ENCODE measurements at regions not wholly inside any gene's neighbourhood (a gene's known extent, or its start where the extent isn't known, plus 50 kb on each side); places are given as distances from the start of the nearest gene placed in this dataset.
"Not testable (repeated sequence)": the region's sequence is repeated elsewhere in the genome, so short reads cannot be mapped to it uniquely, and the experiment has no call there.

DNA sequence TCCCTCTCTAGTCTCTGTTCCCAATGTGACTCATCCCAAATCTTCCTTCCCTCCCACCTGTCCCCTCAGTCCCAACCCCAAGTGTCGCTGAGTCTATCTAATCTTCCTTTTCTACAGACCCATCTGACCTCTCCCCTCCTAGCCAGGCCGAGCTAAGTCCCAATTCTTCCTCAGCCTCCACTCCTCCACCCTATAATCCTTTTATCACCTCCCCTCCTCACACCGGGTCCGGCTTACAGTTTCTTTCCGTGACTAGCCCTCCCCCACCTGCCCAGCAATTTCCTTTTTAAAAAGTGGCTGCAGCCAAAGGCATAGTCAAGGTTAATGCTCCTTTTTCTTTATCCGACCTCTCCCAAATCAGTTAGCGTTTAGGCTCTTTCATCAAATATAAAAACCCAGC, 541.0 kb upstream of the CRIM1 start:
- DNase-seq (ENCODE audit: low read depth), result not testable (repeated sequence)

DNA sequence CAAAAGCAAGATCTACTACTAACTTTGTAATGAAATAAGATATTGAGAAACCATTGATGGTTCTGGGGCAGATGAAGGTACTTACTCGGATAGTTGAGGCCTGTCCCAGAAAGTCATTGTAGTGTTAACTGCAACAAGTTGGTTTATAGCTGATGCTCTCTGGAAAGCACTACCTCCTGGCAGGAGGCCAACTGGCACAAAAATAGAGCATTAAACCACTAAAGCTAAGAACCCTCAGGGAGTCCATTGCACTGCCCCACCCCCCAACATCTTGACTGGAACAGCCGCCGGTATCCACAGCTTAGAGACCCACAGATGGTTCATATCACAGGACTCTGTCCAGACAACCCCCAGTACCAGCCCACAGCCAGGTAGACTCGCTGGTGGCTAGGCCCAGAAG, 552.5 kb upstream of the CRIM1 start:
- no peak for DNase-seq (ENCODE audit: low read depth)

GRCh38 chr2:35794796-35795450, 560.7 kb upstream of the CRIM1 start:
- no peak for DNase-seq (ENCODE audit: low read depth)

GRCh38 chr2:35790292-35790691, 565.3 kb upstream of the CRIM1 start:
- DNase-seq (ENCODE audit: low read depth), result no peak

DNA sequence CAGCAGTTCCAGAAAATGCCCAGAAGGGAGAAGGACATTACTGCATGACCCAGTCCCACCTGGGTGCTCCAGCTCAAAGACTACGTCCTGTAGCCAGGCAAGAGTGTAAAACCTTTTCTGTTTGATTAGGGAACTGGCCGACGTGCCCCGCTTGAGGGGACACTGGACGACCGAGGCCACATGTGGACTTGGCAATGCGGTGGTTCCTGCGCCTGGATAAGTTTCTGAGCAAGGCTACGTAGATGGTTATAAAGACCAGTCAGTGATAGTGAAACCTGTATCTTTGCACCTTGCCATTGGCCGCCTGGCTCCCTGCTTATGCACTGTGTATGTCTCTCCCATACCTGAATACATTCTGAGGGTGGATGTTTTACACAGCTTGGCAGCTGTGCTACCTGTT, 567.0 kb upstream of the CRIM1 start:
- DNase-seq (ENCODE audit: low read depth), result no peak

DNA sequence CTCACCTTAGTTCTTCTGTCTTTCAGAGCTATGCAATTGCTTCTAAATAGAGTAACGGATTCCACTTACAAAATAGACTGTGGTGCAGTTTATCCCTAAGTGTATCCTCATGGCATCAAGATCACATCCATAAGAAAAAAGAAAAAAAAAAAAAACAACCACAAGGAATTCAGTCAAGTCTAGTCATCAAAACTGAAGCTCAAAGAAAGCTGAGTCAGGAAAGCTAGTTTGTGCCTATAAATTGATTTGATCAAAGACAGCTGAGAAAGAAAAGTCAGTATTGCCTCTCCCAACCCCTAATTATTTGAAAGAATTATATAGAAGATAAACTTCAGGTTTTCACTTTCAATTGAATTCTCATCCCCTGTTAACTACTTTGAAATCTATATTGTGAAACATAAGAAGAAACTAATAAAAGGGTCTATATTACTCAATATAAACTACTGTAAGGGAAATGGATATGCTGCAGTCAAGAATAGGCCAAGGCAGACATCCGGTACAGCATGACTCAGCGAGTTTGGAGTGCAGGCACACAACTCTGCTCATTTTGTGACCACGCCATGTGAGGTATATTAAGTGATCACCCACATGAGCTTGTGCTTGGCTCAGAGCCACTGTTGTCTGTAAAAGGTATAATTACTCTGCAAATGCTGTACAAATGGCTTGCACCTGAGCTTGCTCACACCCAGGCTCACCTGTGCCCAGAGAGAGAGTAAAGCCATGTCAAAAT, 568.1 kb upstream of the CRIM1 start:
- DNase-seq (ENCODE audit: low read depth), result no peak

DNA sequence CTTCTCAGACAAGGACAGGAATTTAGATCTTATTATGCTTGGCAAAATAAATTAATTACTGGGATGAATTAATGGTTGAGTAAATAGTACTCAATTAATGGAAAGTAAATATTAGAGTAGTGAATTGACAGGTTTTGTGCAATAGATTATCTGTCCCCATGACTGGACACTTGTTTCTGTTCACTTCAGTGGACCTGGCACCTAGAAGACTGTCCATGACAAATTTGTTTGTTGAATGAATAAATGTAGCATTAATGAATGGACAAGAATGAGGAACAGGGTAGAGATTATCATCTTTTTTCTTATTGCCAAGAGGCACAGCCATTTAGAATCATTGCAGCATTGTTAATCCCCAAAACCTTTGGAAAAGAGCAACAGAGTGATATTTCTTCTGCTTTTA, 570.0 kb upstream of the CRIM1 start:
- no peak for DNase-seq (ENCODE audit: low read depth)

- no peak for DNase-seq (ENCODE audit: low read depth)
These were observed 570.8 kb upstream of the CRIM1 start for GRCh38 chr2:35784777-35785176.

GRCh38 chr2:35783723-35784122, 571.9 kb upstream of the CRIM1 start:
- no peak for DNase-seq (ENCODE audit: low read depth)

GRCh38 chr2:35741556-35741955, 614.0 kb upstream of the CRIM1 start:
- DNase-seq (ENCODE audit: low read depth), result no peak

DNA sequence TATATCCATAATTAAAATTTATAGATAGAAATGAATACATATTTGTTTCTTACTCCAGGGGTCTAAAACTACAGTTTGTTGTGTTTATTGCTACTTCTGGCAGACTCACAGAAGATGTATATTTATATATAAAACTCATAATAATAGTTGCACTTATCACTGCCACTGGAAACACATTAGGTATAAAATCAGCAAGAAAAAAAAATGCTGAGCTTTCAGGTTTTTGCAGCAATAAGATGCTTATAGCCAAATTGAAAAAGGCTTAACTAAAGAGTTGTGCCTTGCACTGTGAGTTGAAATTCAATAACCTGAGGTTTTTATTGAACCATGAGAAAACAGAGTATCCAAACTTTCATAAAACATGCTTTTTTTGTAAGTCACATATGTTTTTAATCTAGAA, 623.9 kb upstream of the CRIM1 start:
- no peak for DNase-seq (ENCODE audit: low read depth)

DNA sequence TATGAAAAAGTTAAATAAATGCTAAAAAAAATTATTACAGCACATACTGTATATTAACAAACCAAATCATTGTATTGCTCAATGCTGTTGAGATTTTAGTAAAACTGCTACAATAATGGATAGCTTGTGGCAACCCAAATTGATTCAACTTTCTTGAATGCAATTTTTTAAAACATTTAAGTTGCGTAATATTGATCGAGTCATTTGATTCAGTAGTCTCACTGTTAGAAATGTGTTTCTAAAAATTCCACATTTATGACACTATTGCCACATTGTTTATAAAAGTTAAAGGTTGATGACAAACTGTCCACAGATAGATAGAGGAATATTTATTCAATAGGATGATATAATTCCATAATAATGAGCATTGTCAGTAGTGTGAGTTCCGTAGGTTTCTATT, 640.7 kb upstream of the CRIM1 start:
- no peak for DNase-seq (ENCODE audit: low read depth)

DNA sequence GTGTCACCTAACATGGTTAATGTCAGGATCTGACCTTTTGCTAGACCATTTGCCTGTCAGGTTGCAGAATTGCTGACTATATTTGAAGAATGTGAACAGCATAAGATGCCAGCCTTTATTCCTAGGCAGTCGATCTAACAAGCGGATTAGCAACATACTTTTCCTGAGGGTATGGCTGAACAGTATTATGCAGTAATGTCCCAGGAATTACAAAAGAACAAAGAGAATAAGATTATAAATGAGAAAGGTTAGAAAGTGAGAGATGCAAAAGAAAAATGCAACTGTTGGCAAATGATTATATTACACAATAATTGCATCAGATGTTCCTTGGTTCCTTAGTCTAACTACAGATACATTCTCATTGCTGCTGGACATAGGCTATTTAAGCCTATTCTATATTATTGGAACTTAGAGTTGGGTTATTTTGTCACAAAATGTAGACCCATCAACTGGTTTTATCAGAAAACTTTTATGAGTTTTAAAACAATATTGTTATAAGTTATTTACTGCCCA, 647.1 kb upstream of the CRIM1 start:
- no peak for DNase-seq (ENCODE audit: low read depth)

DNA sequence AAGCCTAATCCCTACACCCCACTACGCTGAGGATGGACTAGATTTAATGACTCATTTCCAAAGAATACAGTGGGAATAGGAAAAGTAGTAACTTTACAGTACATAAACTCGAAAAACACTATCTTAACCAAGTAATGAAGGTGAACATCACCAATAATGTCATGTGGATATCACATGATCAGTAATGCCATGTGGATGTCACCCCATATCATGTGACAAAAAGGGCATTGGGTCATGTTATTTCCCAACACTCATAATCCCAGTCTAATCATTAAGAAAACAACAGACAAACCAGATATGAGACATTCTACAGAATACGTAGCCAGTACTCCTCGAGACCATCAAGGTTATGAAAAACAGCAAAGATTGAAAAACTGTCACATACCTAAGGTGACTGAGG, 667.3 kb upstream of the CRIM1 start:
- no peak for DNase-seq (ENCODE audit: low read depth)

DNA sequence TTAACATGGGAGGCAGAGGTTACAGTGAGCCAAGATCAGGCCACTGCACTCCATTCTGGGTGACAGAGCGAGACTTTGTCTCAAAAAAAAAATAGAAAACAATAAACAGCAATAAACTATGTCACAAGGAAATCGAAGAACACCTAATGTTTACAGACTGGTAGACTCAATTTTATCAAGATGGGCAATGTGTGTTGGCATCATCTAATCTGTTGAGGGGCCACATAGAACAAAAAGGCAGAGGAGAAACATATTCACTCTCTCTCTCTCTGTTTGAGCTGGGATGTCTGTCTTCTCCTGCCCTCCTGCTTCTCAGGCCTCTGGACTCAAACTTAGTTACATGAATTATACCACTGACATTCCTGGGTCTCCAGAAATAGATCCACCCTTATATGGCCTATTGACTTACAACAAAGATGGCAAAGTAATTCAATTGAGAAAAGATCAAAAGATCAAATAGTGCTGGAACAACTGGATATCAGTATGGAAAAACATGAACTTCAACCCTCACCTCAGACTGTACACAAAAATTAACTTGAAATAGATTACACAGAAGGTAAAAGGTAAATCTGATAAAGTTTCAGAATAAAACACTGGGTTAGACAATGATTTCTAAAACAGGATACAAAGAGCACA, 703.8 kb upstream of the CRIM1 start:
- no peak for DNase-seq (ENCODE audit: low read depth)

DNA sequence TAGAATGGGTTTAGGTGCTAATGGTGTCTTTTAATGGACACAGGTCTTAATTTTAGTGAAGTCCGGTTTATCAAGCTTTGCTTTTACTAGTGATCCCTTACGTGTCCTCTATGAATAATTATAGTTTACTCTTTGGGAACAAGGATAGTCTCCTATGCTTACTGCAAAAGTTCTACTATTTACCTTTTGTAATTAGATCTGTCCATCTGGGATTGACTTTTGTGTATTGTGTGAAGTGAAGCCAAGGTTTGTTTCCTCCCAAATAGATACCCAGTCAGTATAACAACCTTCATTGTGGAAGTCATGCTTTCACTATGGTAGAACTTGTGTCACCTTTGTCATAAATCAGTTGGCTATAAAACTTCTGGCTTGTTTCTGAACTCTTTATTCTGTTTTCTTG, 740.9 kb upstream of the CRIM1 start:
- DNase-seq (ENCODE audit: low read depth), result no peak

GRCh38 chr2:35606394-35606793, 749.2 kb upstream of the CRIM1 start:
- no peak for DNase-seq (ENCODE audit: low read depth)

- no peak for DNase-seq (ENCODE audit: low read depth)
These were observed 757.3 kb upstream of the CRIM1 start for GRCh38 chr2:35598310-35598709.

DNA sequence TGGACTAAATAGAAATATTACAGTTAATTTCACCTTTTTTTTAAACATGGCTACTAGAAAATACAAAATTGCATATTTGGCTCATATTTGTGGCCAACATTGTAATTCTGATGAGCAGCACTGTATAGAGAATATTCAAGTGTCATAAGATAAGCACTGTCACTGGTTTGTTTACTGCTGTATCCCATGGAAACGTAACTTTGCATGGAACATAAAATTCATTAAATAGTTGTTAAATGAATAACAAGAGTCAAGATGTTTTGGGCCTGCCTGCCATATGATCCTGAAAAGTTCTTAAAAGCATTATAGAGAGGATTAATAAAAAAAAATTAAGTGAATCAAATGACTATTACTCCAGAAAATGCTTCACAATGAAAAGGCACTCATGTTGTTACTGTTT, 763.7 kb upstream of the CRIM1 start:
- DNase-seq (ENCODE audit: low read depth), result no peak

- DNase-seq (ENCODE audit: low read depth), result no peak
These were observed 769.6 kb upstream of the CRIM1 start for GRCh38 chr2:35585972-35586371.

- no peak for DNase-seq (ENCODE audit: low read depth)
These were observed 772.9 kb upstream of the CRIM1 start for GRCh38 chr2:35582637-35583036.

DNA sequence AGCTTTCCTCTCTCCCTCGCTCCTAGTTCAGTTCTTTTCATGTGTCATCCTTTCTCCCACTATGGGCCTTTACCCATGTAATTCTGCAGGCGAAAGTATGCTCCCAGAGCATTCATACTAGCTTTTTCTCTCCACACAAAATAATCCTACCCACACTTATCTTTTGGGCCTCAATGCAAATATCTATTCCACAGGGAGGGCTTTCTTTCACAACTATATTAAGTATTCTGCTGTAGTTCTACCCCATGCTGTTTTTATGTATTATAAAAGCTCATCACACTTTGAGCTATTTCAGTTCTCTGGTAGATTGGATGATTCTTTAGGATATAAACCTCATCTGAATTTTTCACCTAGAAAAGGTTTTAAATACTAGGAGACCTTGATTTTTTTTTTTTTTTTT, 774.6 kb upstream of the CRIM1 start:
- no peak for DNase-seq (ENCODE audit: low read depth)

- DNase-seq (ENCODE audit: low read depth), result not testable (repeated sequence)
These were observed 787.0 kb upstream of the CRIM1 start for GRCh38 chr2:35568574-35568973.

Measured in T follicular helper cell (primary cell).